Testis (tissue), 2 donors: ENCODE measurements at regions not wholly inside any gene's neighbourhood (a gene's known extent, or its start where the extent isn't known, plus 50 kb on each side); places are given as distances from the start of the nearest gene placed in this dataset.
"Not testable (repeated sequence)": the region's sequence is repeated elsewhere in the genome, so short reads cannot be mapped to it uniquely, and the experiment has no call there.

Source experiments
- DNase-seq: peaks from one replicate; pipeline ENCODE4 v3.0.0-alpha.2; 2019
- H3K27ac ChIP-seq, 2 donors: fragments of 200-600 bp; sonication (generic); one replicate each; pipeline ENCODE4 v1.5.1; 2019
- H3K27me3 ChIP-seq: fragments of 200-600 bp; sonication (generic); one replicate; pipeline ENCODE4 v1.5.1; 2019
- H3K36me3 ChIP-seq: fragments of 200-600 bp; sonication (generic); one replicate; pipeline ENCODE4 v1.5.1; 2017; ENCODE audit warnings: low read depth; ENCODE audit errors: missing control alignments
- H3K4me1 ChIP-seq: fragments of 200-600 bp; sonication (generic); one replicate; pipeline ENCODE4 v1.5.1; 2019
- H3K4me3 ChIP-seq, 2 donors: fragments of 200-600 bp; sonication (generic); one replicate each; pipeline ENCODE4 v1.5.1; 2017 to 2019
- H3K9me3 ChIP-seq: fragments of 200-600 bp; sonication (generic); one replicate; pipeline ENCODE4 v1.5.1; 2017
- CTCF ChIP-seq, 3 experiments: fragments of 450-650 bp in 2 of 3; fragments of 200-600 bp in 1 of 3; sonication (generic) in 1 of 3; IDR thresholded peaks; one replicate each; pipeline ENCODE4 v1.5.1; 2016 to 2019; ENCODE audit warnings: antibody characterized with exemption in 3 of 3, mild to moderate bottlenecking in 2 of 3, moderate library complexity in 1 of 3
- POLR2A ChIP-seq: fragments of 450-650 bp; IDR thresholded peaks from one replicate; pipeline ENCODE4 v1.6.1; 2017; ENCODE audit warnings: antibody characterized with exemption, mild to moderate bottlenecking, moderate library complexity
- WGBS, 2 donors: methylation state at CpG; one replicate each; pipeline ENCODE4 v1.1.5; 2018; 5-methylcytosine and 5-hydroxymethylcytosine counted together
- intact Hi-C: fragments of 100-400 bp; cut with DNase I; formaldehyde crosslinking; loops from one replicate; pipeline ENCODE4 v1.15.1; 2023; ENCODE audit warnings: low total_unique reads

- DNase-seq: no peak
- intact Hi-C loops: no loop called here
- WGBS, 2 donors: 80 to 83% methylated on average over 3 of the region's 3 CpGs
Observed at GRCh38 chr14:46574221-46574977, 77.2 kb downstream of the RPL10L start.

DNA sequence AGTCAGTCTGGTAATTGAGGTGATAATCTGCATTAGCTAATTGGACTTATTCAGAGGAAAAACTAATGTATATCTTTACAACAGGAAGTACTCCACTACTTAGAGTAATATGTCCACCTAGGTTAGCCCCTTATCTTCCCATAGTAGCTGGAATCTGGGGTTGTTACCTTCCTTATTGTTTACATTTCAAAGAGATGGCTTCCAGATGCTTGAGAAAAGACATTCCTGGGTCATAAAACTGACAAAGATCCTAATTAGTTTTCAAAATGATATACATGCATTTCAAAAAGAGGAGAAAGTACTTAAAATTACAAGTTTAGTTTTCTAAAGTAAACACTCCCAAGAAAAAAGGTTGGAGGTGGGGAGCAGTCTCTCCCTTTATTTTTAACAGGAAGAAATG, 78.1 kb downstream of the RPL10L start:
- Histone ChIP-seq H3K27me3 (no peaks in the 10 kb centered on the region), H3K4me3 (no peak overlapping the region), H3K9me3 (no peaks in the 10 kb centered on the region), H3K4me1 (no peaks in the 10 kb centered on the region), H3K27ac (no peak overlapping the region), H3K36me3 (no peaks in the 10 kb centered on the region)
- intact Hi-C loops: no loop called here
- no peak for DNase-seq
- TF ChIP-seq POLR2A (no peak), CTCF (IDR thresholded peaks at IDR 0.05) (no peak)

More at GRCh38 chr14:46574221-46574977, 77.2 kb downstream of the RPL10L start:
- Histone ChIP-seq H3K4me1 (no peaks in the 10 kb centered on the region), H3K36me3 (no peaks in the 10 kb centered on the region), H3K27ac (no peak overlapping the region), H3K9me3 (no peaks in the 10 kb centered on the region), H3K27me3 (no peaks in the 10 kb centered on the region), H3K4me3 (no peak overlapping the region)
- no peak for TF ChIP-seq CTCF (IDR thresholded peaks at IDR 0.05)
- no peak for TF ChIP-seq POLR2A

GRCh38 chr14:46571970-46572369, 79.6 kb downstream of the RPL10L start:
- TF ChIP-seq POLR2A: no peak
- no peak for TF ChIP-seq CTCF (IDR thresholded peaks at IDR 0.05)
- Histone ChIP-seq H3K27me3 (no peaks in the 10 kb centered on the region), H3K4me1 (no peaks in the 10 kb centered on the region), H3K9me3 (no peaks in the 10 kb centered on the region), H3K27ac (no peak overlapping the region), H3K36me3 (no peaks in the 10 kb centered on the region), H3K4me3 (no peak overlapping the region)
- intact Hi-C loops: no loop called here
- 83 to 91% methylated on average over 2 of the region's 2 CpGs for WGBS, 2 donors
- no peak for DNase-seq

- H3K27ac ChIP-seq, DNase-seq, H3K4me3 ChIP-seq, intact Hi-C loops, H3K4me1 ChIP-seq, H3K36me3 ChIP-seq, H3K9me3 ChIP-seq, H3K27me3 ChIP-seq: not testable (repeated sequence)
- 92 to 95% methylated on average over 1 of the region's 1 CpG for WGBS, 2 donors
Observed at GRCh38 chr14:46568161-46568560, 83.4 kb downstream of the RPL10L start.

DNA sequence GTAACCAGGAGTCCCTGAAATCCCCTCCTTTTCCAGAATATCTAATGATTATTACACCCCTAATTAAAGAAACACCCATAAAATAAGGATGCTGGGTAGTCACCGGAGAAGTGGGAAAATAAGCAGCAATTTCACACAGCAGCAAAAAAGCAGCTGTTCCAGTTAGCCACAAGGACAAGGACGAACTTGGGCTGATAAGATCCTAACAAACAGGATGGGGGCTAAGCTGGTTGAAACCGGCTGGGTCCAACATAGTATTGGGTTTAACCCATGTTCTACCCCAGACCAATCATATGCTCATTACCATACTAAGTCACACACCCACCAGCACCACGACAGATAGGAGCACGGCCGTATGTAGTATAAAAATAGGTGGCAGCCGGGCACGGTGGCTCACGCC, 100.7 kb downstream of the RPL10L start:
- no peak for DNase-seq
- Histone ChIP-seq H3K9me3 (no peaks in the 10 kb centered on the region), H3K27ac (no peak overlapping the region), H3K27me3 (no peaks in the 10 kb centered on the region), H3K4me1 (no peaks in the 10 kb centered on the region), H3K36me3 (no peaks in the 10 kb centered on the region), H3K4me3 (no peak overlapping the region)
- no peak for TF ChIP-seq POLR2A
- TF ChIP-seq CTCF (IDR thresholded peaks at IDR 0.05): no peak
- intact Hi-C loops: no loop called here
- 56 to 58% methylated on average over 9 of the region's 9 CpGs for WGBS, 2 donors
